Ecto neural progenitor cell (in vitro differentiated cells): ENCODE measurements at regions not wholly inside any gene's neighbourhood (a gene's known extent, or its start where the extent isn't known, plus 50 kb on each side); places are given as distances from the start of the nearest gene placed in this dataset.
"Not testable (repeated sequence)": the region's sequence is repeated elsewhere in the genome, so short reads cannot be mapped to it uniquely, and the experiment has no call there.

Experiments
- DNase-seq: peaks from one replicate; pipeline ENCODE4 v3.0.0-alpha.2; 2018; ENCODE audit warnings: low spot score

- DNase-seq, result not testable (repeated sequence)
Observed at GRCh38 chr17:34089042-34089441, 166.0 kb upstream of the CCL2 start.

- no peak for DNase-seq
Observed at GRCh38 chr17:34090593-34090992, 164.5 kb upstream of the CCL2 start.

- DNase-seq, result peak; percentile 17
Observed at GRCh38 chr17:34091975-34092374, 163.1 kb upstream of the CCL2 start.

GRCh38 chr17:34095106-34095505 is 160.0 kb upstream of the CCL2 start:
- DNase-seq, result peak; percentile 18

- peak; percentile 17 for DNase-seq
Observed at GRCh38 chr17:34098699-34099098, 156.4 kb upstream of the CCL2 start.

GRCh38 chr17:34099859-34100515 is 155.1 kb upstream of the CCL2 start:
- DNase-seq, result peak; percentile 15

GRCh38 chr17:34107019-34107418 is 148.1 kb upstream of the CCL2 start:
- no peak for DNase-seq

GRCh38 chr17:34110315-34110714 is 144.8 kb upstream of the CCL2 start:
- peak; percentile 65 for DNase-seq

GRCh38 chr17:34113089-34113488 is 142.0 kb upstream of the CCL2 start:
- peak; percentile 23 for DNase-seq

- peak; percentile 20 for DNase-seq
Observed at GRCh38 chr17:34114174-34114573, 140.9 kb upstream of the CCL2 start.

GRCh38 chr17:34116306-34116705 is 138.8 kb upstream of the CCL2 start:
- DNase-seq, result no peak

GRCh38 chr17:34117332-34117731 is 137.8 kb upstream of the CCL2 start:
- peak; percentile 29 for DNase-seq

GRCh38 chr17:34117811-34118210 is 137.3 kb upstream of the CCL2 start:
- peak; percentile 28 for DNase-seq

- no peak for DNase-seq
Observed at GRCh38 chr17:34118564-34118963, 136.5 kb upstream of the CCL2 start.

GRCh38 chr17:34121311-34121710 is 133.8 kb upstream of the CCL2 start:
- DNase-seq, result peak; percentile 27

GRCh38 chr17:34122515-34122914 is 132.6 kb upstream of the CCL2 start:
- no peak for DNase-seq

- no peak for DNase-seq
Observed at GRCh38 chr17:34125010-34125409, 130.1 kb upstream of the CCL2 start.

- peak; percentile 39 for DNase-seq
Observed at GRCh38 chr17:34125921-34126320, 129.2 kb upstream of the CCL2 start.

- DNase-seq, result peak; percentile 32
Observed at GRCh38 chr17:34126496-34126895, 128.6 kb upstream of the CCL2 start.

- DNase-seq, result no peak
Observed at GRCh38 chr17:34126965-34127364, 128.1 kb upstream of the CCL2 start.

GRCh38 chr17:34130544-34130943 is 124.5 kb upstream of the CCL2 start:
- peak; percentile 27 for DNase-seq

- DNase-seq, result peak; percentile 31
Observed at GRCh38 chr17:34131386-34131785, 123.7 kb upstream of the CCL2 start.

GRCh38 chr17:34133350-34133749 is 121.7 kb upstream of the CCL2 start:
- DNase-seq, result no peak

- DNase-seq, result no peak
Observed at GRCh38 chr17:34135841-34136240, 119.2 kb upstream of the CCL2 start.
